ENCODE measurements at regions not wholly inside any gene's neighbourhood (a gene's known extent, or its start where the extent isn't known, plus 50 kb on each side); places are given as distances from the start of the nearest gene placed in this dataset.
"Not testable (repeated sequence)": the region's sequence is repeated elsewhere in the genome, so short reads cannot be mapped to it uniquely, and the experiment has no call there.

GRCh38 chr7:82609746-82610145, 166.2 kb upstream of the CACNA2D1 start:
- DNase-seq (ENCODE audit: low spot score), result no peak
- Mint-ChIP-seq H3K9me3 (no peaks in the 10 kb centered on the region), H3K36me3 (ENCODE audit: low read depth) (no peaks in the 10 kb centered on the region), H3K27ac (no peak overlapping the region), H3K4me1 (ENCODE audit: low read depth) (no peaks in the 10 kb centered on the region), H3K27me3 (ENCODE audit: low read depth) (no peaks in the 10 kb centered on the region), H3K4me3 (no peak overlapping the region)

- Mint-ChIP-seq H3K9me3 (no peaks in the 10 kb centered on the region), H3K27me3 (ENCODE audit: low read depth) (no peaks in the 10 kb centered on the region), H3K27ac (no peak overlapping the region), H3K4me1 (ENCODE audit: low read depth) (no peaks in the 10 kb centered on the region), H3K4me3 (no peak overlapping the region), H3K36me3 (ENCODE audit: low read depth) (no peaks in the 10 kb centered on the region)
- DNase-seq (ENCODE audit: low spot score), result no peak
These were observed 161.8 kb upstream of the CACNA2D1 start for GRCh38 chr7:82605247-82605864.

GRCh38 chr7:82602066-82602465, 158.5 kb upstream of the CACNA2D1 start:
- Mint-ChIP-seq H3K27me3 (ENCODE audit: low read depth) (no peaks in the 10 kb centered on the region), H3K9me3 (no peaks in the 10 kb centered on the region), H3K27ac (no peak overlapping the region), H3K4me1 (ENCODE audit: low read depth) (no peaks in the 10 kb centered on the region), H3K4me3 (no peak overlapping the region), H3K36me3 (ENCODE audit: low read depth) (no peaks in the 10 kb centered on the region)
- no peak for DNase-seq (ENCODE audit: low spot score)

- H3K36me3 Mint-ChIP-seq (ENCODE audit: low read depth), result no peaks in the 10 kb centered on the region
- H3K27ac Mint-ChIP-seq, result no peak overlapping the region
- H3K4me3 Mint-ChIP-seq, result no peak overlapping the region
- H3K27me3 Mint-ChIP-seq (ENCODE audit: low read depth), result no peaks in the 10 kb centered on the region
- H3K4me1 Mint-ChIP-seq (ENCODE audit: low read depth), result no peaks in the 10 kb centered on the region
- DNase-seq (ENCODE audit: low spot score), result no peak
- no peaks in the 10 kb centered on the region for H3K9me3 Mint-ChIP-seq
These were observed 157.0 kb upstream of the CACNA2D1 start for GRCh38 chr7:82600531-82600930.

- no peaks in the 10 kb centered on the region for H3K9me3 Mint-ChIP-seq
These were observed 156.3 kb upstream of the CACNA2D1 start for GRCh38 chr7:82599895-82600294.

GRCh38 chr7:82598958-82599357, 155.4 kb upstream of the CACNA2D1 start:
- no peak overlapping the region for H3K4me3 Mint-ChIP-seq
- H3K27me3 Mint-ChIP-seq (ENCODE audit: low read depth), result no peaks in the 10 kb centered on the region
- H3K36me3 Mint-ChIP-seq (ENCODE audit: low read depth), result no peaks in the 10 kb centered on the region
- no peak overlapping the region for H3K27ac Mint-ChIP-seq
- H3K9me3 Mint-ChIP-seq, result no peaks in the 10 kb centered on the region
- no peaks in the 10 kb centered on the region for H3K4me1 Mint-ChIP-seq (ENCODE audit: low read depth)
- DNase-seq (ENCODE audit: low spot score), result no peak

More at GRCh38 chr7:82599895-82600294, 156.3 kb upstream of the CACNA2D1 start:
- no peak for DNase-seq (ENCODE audit: low spot score)
- Mint-ChIP-seq H3K36me3 (ENCODE audit: low read depth) (no peaks in the 10 kb centered on the region), H3K4me3 (no peak overlapping the region), H3K27me3 (ENCODE audit: low read depth) (no peaks in the 10 kb centered on the region), H3K27ac (no peak overlapping the region), H3K4me1 (ENCODE audit: low read depth) (no peaks in the 10 kb centered on the region)

GRCh38 chr7:82595795-82596194, 152.2 kb upstream of the CACNA2D1 start:
- H3K4me1 Mint-ChIP-seq (ENCODE audit: low read depth); H3K27me3 Mint-ChIP-seq (ENCODE audit: low read depth); H3K27ac Mint-ChIP-seq; H3K9me3 Mint-ChIP-seq; H3K4me3 Mint-ChIP-seq; DNase-seq (ENCODE audit: low spot score); H3K36me3 Mint-ChIP-seq (ENCODE audit: low read depth): not testable (repeated sequence)

GRCh38 chr7:82595176-82595575, 151.6 kb upstream of the CACNA2D1 start:
- Mint-ChIP-seq H3K27me3 (ENCODE audit: low read depth) (peaks cover 2% of the 10 kb centered on the region), H3K4me3 (no peak overlapping the region), H3K9me3 (no peaks in the 10 kb centered on the region), H3K36me3 (ENCODE audit: low read depth) (no peaks in the 10 kb centered on the region), H3K27ac (no peak overlapping the region), H3K4me1 (ENCODE audit: low read depth) (no peaks in the 10 kb centered on the region)
- no peak for DNase-seq (ENCODE audit: low spot score)

- H3K27ac Mint-ChIP-seq, result no peak overlapping the region
- peaks cover 2% of the 10 kb centered on the region for H3K27me3 Mint-ChIP-seq (ENCODE audit: low read depth)
- DNase-seq (ENCODE audit: low spot score), result no peak
- no peaks in the 10 kb centered on the region for H3K4me1 Mint-ChIP-seq (ENCODE audit: low read depth)
- H3K9me3 Mint-ChIP-seq, result no peaks in the 10 kb centered on the region
- H3K4me3 Mint-ChIP-seq, result no peak overlapping the region
- no peaks in the 10 kb centered on the region for H3K36me3 Mint-ChIP-seq (ENCODE audit: low read depth)
These were observed 151.1 kb upstream of the CACNA2D1 start for GRCh38 chr7:82594665-82595064.

GRCh38 chr7:82593780-82594179, 150.2 kb upstream of the CACNA2D1 start:
- Mint-ChIP-seq H3K4me3 (no peak overlapping the region), H3K36me3 (ENCODE audit: low read depth) (no peaks in the 10 kb centered on the region), H3K27me3 (ENCODE audit: low read depth) (peaks cover 2% of the 10 kb centered on the region), H3K27ac (no peak overlapping the region), H3K4me1 (ENCODE audit: low read depth) (no peaks in the 10 kb centered on the region), H3K9me3 (no peaks in the 10 kb centered on the region)
- no peak for DNase-seq (ENCODE audit: low spot score)

GRCh38 chr7:82592416-82592815, 148.8 kb upstream of the CACNA2D1 start:
- peaks cover 2% of the 10 kb centered on the region for H3K27me3 Mint-ChIP-seq (ENCODE audit: low read depth)
- no peaks in the 10 kb centered on the region for H3K4me1 Mint-ChIP-seq (ENCODE audit: low read depth)
- H3K36me3 Mint-ChIP-seq (ENCODE audit: low read depth), result no peaks in the 10 kb centered on the region
- no peak for DNase-seq (ENCODE audit: low spot score)
- no peaks in the 10 kb centered on the region for H3K9me3 Mint-ChIP-seq
- no peak overlapping the region for H3K27ac Mint-ChIP-seq
- H3K4me3 Mint-ChIP-seq, result no peak overlapping the region

GRCh38 chr7:82579047-82579446, 135.5 kb upstream of the CACNA2D1 start:
- DNase-seq (ENCODE audit: low spot score), result no peak
- no peak overlapping the region for H3K27ac Mint-ChIP-seq
- H3K9me3 Mint-ChIP-seq, result no peaks in the 10 kb centered on the region
- H3K27me3 Mint-ChIP-seq (ENCODE audit: low read depth), result no peaks in the 10 kb centered on the region
- no peak overlapping the region for H3K4me3 Mint-ChIP-seq
- H3K36me3 Mint-ChIP-seq (ENCODE audit: low read depth), result no peaks in the 10 kb centered on the region
- H3K4me1 Mint-ChIP-seq (ENCODE audit: low read depth), result no peaks in the 10 kb centered on the region

- Mint-ChIP-seq H3K27ac (no peak overlapping the region), H3K27me3 (ENCODE audit: low read depth) (no peaks in the 10 kb centered on the region)
- no peak for DNase-seq (ENCODE audit: low spot score)
These were observed 134.9 kb upstream of the CACNA2D1 start for GRCh38 chr7:82578430-82578829.

GRCh38 chr7:82572195-82572880, 128.8 kb upstream of the CACNA2D1 start:
- Mint-ChIP-seq H3K27ac (no peak overlapping the region), H3K27me3 (ENCODE audit: low read depth) (no peaks in the 10 kb centered on the region), H3K4me3 (no peak overlapping the region), H3K36me3 (ENCODE audit: low read depth) (no peaks in the 10 kb centered on the region), H3K4me1 (ENCODE audit: low read depth) (no peaks in the 10 kb centered on the region), H3K9me3 (no peaks in the 10 kb centered on the region)
- DNase-seq (ENCODE audit: low spot score), result peak; percentile 39

More at GRCh38 chr7:82578430-82578829, 134.9 kb upstream of the CACNA2D1 start:
- H3K4me1 Mint-ChIP-seq (ENCODE audit: low read depth), result no peaks in the 10 kb centered on the region
- no peaks in the 10 kb centered on the region for H3K9me3 Mint-ChIP-seq
- no peak overlapping the region for H3K4me3 Mint-ChIP-seq
- H3K36me3 Mint-ChIP-seq (ENCODE audit: low read depth), result no peaks in the 10 kb centered on the region

GRCh38 chr7:82571047-82571446, 127.5 kb upstream of the CACNA2D1 start:
- not testable (repeated sequence) for H3K4me3 Mint-ChIP-seq; H3K36me3 Mint-ChIP-seq (ENCODE audit: low read depth); H3K4me1 Mint-ChIP-seq (ENCODE audit: low read depth); H3K27ac Mint-ChIP-seq; H3K27me3 Mint-ChIP-seq (ENCODE audit: low read depth); H3K9me3 Mint-ChIP-seq; DNase-seq (ENCODE audit: low spot score)

All from T-helper 2 cell treated with Interferon-gamma antibody and Interleukin-4, amounts not matched to agents 5 μg/mL and 100 μg/mL, for 36 hours (primary cell).